ENCODE measurements at regions not wholly inside any gene's neighbourhood (a gene's known extent, or its start where the extent isn't known, plus 50 kb on each side); places are given as distances from the start of the nearest gene placed in this dataset.

DNA sequence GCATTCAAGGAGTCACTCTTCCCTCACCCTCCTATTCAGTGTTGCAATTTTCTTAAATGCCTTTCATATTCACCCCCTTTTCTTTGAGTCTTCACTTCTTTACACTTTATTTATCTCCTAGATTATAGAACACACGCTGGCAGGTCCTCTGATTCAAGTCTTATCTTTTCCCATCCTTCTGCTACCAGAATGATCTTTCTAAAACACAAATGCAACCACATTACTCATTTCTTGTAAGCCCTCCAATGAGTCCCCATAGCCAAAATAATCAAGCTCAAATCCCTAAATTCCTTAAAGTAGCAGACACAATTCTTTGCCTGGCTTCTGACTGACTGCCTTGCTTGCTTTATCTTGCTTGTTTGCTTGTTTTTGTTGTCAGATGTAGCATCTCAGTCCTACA lies 920.0 kb downstream of the TFAP2A start (continued):
- TF ChIP-seq, protein P1, sequence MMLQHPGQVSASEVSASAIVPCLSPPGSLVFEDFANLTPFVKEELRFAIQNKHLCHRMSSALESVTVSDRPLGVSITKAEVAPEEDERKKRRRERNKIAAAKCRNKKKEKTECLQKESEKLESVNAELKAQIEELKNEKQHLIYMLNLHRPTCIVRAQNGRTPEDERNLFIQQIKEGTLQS (IDR thresholded peaks at IDR 0.05) = no peak
- no peak for TF ChIP-seq ELF1 (IDR thresholded peaks at IDR 0.05; ENCODE audit: borderline replicate concordance, low read depth)

DNA sequence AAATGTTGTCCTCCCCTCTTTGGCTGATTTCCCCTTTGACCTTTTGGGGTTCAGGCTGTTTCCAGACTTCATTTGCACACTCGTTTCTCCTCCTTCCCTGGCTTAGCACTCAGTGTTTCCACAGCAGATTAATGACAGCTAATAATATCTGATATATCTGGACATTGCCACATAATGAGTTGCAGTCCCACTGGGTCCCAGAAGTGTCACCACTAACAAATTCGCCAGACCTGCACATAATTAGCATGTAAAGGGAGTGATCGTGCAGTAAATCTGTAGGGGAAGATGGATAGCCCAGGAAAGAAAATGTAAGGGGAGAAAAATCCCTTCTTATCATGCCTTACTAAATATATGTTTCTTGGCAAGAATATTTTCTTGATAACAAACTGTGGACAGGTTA lies 922.1 kb downstream of the TFAP2A start:
- H3K4me2 ChIP-seq (ENCODE audit: low read length) = no peak overlapping the region
- intact Hi-C loops (cut with micrococcal nuclease) = no loop called here
- BruUV-seq (replicated peaks) = no TSS peak
- ChIA-PET CTCF (no interaction called here), POLR2A (interaction anchor here (0.6 kb wide), 1 partner anchor 241 kb away, joined by 4 read pairs; no protein-coding TSS in a partner anchor), RAD21 (ENCODE audit: low non-redundant PET in 1 of 2, low total read pairs in 2 of 2, uncharacterized antibody in 2 of 2, unreplicated experiment in 2 of 2) (no interaction called here)
- H3K27me3 ChIP-seq (ENCODE audit: insufficient read depth, low read length) = no peaks in the 10 kb centered on the region
- no peaks in the 10 kb centered on the region for H3K9me2 ChIP-seq (ENCODE audit: insufficient read depth)
- TF ChIP-seq POLR2A (IDR thresholded peaks at IDR 0.05; ENCODE audit: borderline replicate concordance, extremely low read depth, insufficient read depth, insufficient read length) = no peak
- TF ChIP-seq ELF1 (IDR thresholded peaks at IDR 0.05; ENCODE audit: borderline replicate concordance, low read depth) = no peak
- no peak for TF ChIP-seq SRF (IDR thresholded peaks at IDR 0.05; ENCODE audit: low read depth)
- no peak for TF ChIP-seq FOSL1 (IDR thresholded peaks at IDR 0.05; ENCODE audit: low read depth)
- TF ChIP-seq SIN3A (IDR thresholded peaks at IDR 0.05; ENCODE audit: low read depth) = no peak
- no peak for TF ChIP-seq CBX3 (IDR thresholded peaks at IDR 0.05; ENCODE audit: low read depth)
- TF ChIP-seq, protein P2, sequence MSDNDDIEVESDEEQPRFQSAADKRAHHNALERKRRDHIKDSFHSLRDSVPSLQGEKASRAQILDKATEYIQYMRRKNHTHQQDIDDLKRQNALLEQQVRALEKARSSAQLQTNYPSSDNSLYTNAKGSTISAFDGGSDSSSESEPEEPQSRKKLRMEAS (IDR thresholded peaks at IDR 0.05) = no peak
- TF ChIP-seq, protein P1 (IDR thresholded peaks at IDR 0.05) = no peak
- TF ChIP-seq JUND (IDR thresholded peaks at IDR 0.05) = no peak
- no peak for TF ChIP-seq ZNF274 (IDR thresholded peaks at IDR 0.05; ENCODE audit: low read depth, low read length)
- no peak for TF ChIP-seq EGR1 (IDR thresholded peaks at IDR 0.05; ENCODE audit: low read depth)
- no peak for TF ChIP-seq YY1 (IDR thresholded peaks at IDR 0.05; ENCODE audit: extremely low read depth, insufficient replicate concordance, low read depth, low read length)
- no peak for TF ChIP-seq SP1 (IDR thresholded peaks at IDR 0.05; ENCODE audit: low read depth)
- no peak for TF ChIP-seq CEBPB (IDR thresholded peaks at IDR 0.05; ENCODE audit: low read depth)
- no peak for TF ChIP-seq EZH2phosphoT487 (IDR thresholded peaks at IDR 0.05; ENCODE audit: borderline replicate concordance)
- TF ChIP-seq, protein P3, sequence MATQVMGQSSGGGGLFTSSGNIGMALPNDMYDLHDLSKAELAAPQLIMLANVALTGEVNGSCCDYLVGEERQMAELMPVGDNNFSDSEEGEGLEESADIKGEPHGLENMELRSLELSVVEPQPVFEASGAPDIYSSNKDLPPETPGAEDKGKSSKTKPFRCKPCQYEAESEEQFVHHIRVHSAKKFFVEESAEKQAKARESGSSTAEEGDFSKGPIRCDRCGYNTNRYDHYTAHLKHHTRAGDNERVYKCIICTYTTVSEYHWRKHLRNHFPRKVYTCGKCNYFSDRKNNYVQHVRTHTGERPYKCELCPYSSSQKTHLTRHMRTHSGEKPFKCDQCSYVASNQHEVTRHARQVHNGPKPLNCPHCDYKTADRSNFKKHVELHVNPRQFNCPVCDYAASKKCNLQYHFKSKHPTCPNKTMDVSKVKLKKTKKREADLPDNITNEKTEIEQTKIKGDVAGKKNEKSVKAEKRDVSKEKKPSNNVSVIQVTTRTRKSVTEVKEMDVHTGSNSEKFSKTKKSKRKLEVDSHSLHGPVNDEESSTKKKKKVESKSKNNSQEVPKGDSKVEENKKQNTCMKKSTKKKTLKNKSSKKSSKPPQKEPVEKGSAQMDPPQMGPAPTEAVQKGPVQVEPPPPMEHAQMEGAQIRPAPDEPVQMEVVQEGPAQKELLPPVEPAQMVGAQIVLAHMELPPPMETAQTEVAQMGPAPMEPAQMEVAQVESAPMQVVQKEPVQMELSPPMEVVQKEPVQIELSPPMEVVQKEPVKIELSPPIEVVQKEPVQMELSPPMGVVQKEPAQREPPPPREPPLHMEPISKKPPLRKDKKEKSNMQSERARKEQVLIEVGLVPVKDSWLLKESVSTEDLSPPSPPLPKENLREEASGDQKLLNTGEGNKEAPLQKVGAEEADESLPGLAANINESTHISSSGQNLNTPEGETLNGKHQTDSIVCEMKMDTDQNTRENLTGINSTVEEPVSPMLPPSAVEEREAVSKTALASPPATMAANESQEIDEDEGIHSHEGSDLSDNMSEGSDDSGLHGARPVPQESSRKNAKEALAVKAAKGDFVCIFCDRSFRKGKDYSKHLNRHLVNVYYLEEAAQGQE (IDR thresholded peaks at IDR 0.05; ENCODE audit: low read depth) = no peak
- no peaks in the 10 kb centered on the region for H3K79me2 ChIP-seq (ENCODE audit: insufficient read depth, low read length)
- no peak for DNase-seq (ENCODE audit: low read depth, low spot score)
- H3K9me3 ChIP-seq (ENCODE audit: control insufficient read depth in 1 of 2, insufficient read depth in 1 of 2, low read depth in 1 of 2, low read length in 2 of 2) = no peaks in the 10 kb centered on the region
- no peak for ATAC-seq
- no peak overlapping the region for H2AFZ ChIP-seq (ENCODE audit: low read depth, low read length, poor library complexity, severe bottlenecking)
- H3K4me1 ChIP-seq (ENCODE audit: control insufficient read depth in 1 of 2, insufficient read depth in 2 of 2, low read length in 2 of 2) = no peaks in the 10 kb centered on the region
- H3K36me3 ChIP-seq (ENCODE audit: control insufficient read depth in 1 of 2, insufficient read depth in 2 of 2, low read length in 2 of 2) = no peaks in the 10 kb centered on the region
- no peak overlapping the region for H3K4me3 ChIP-seq (replicated peaks in 1 of 2; ENCODE audit: low read depth in 1 of 2, low read length in 2 of 2)
- H4K20me1 ChIP-seq (ENCODE audit: insufficient read depth) = no peaks in the 10 kb centered on the region
- no peak overlapping the region for H3K27ac ChIP-seq (ENCODE audit: low read depth, low read length)
- no peak overlapping the region for H3K9ac ChIP-seq (ENCODE audit: low read length)
